ENCODE measurements at regions not wholly inside any gene's neighbourhood (a gene's known extent, or its start where the extent isn't known, plus 50 kb on each side); places are given as distances from the start of the nearest gene placed in this dataset.
"Not testable (repeated sequence)": the region's sequence is repeated elsewhere in the genome, so short reads cannot be mapped to it uniquely, and the experiment has no call there.

- no peak for DNase-seq
Measured at GRCh38 chr6:50899306-50899870, 80.7 kb downstream of the TFAP2B start.

DNA sequence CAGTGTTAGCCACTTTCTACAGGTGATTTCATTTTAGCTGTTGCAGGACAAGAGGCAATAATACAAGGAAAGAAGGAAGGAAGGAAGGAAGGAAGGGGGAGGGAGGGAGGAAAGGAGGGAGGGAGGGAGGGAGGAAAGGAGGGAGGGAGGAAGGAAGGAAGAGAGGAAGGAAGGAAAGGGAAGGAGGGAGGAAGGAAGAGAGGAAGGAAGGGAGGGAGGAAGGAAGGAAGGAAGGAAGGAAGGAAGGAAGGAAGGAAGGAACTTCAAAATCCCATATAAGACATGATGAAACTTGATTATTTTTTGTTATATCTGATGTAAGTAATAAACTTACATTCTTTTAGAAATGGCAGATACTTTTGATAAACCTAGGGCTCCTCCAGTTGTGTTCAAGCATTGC lies 83.6 kb downstream of the TFAP2B start:
- DNase-seq = no peak

- DNase-seq = no peak
Measured at GRCh38 chr6:50905297-50905696, 86.6 kb downstream of the TFAP2B start.

DNA sequence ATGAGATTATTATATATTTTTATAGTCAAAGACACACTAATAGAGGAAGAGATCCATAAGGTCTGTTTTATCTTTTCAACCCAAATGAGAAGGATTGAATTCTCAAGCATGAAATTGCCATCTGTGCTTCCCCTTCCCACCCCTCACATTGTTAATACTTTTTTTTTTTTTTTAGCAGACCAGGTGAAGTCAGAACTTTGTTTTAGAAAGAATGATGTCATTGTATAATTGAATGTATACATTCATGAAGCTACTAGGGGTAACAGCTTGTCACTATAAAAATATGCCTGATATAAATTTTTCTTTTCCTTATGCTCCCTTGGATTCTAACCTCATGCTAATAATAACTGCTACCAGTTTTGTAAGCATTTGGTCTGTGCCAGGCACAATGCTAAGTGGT lies 88.9 kb downstream of the TFAP2B start:
- DNase-seq = no peak

DNA sequence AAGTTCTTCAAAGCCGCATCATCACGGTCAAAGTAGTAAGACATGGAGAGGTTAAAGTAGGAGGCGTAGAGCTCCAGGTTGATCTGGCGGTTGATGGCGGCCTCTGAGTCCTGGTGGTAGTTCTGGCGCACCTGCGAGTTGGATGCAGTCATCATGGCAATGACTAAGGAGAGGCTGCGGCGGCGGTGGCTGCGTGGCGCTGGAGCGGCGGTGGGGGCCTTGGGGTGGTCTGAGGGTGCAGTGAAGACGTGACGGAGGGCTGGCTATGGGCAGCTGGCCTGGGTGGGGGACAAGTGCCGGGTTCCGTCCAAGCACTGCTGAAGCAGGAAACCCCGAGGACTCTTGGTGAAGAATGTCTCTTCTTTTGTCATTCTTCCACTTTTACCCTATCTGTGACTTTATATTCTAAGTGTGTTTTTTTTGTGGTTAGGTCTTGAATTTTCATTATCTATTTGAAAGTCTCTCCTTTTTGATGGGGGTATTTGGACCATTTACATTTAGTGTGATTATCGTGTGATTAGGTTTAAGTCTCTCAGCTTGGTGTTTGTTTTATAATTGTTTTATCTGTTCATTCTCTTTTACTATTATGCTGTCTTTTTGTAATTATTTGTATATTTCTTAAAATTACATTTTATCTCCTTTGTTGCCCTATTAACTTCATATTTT lies 94.6 kb downstream of the TFAP2B start:
- no peak for DNase-seq

DNA sequence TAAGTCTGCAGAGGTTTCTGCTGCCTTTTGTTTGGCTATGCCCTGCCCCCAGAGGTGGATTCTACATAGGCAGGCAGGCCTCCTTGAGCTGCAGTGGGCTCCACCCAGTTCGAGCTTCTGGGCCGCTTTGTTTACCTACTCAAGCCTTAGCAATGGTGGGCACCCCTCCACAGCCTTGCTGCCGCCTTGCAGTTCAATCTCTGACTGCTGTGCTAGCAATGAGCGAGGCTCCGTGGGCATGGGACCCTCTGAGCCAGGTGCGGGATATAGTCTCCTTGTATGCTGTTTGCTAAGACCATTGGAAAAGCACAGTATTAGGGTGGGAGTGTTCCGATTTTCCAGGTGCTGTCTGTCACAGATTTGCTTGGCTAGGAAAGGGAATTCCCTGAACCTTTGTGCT lies 102.7 kb downstream of the TFAP2B start:
- DNase-seq = not testable (repeated sequence)

DNA sequence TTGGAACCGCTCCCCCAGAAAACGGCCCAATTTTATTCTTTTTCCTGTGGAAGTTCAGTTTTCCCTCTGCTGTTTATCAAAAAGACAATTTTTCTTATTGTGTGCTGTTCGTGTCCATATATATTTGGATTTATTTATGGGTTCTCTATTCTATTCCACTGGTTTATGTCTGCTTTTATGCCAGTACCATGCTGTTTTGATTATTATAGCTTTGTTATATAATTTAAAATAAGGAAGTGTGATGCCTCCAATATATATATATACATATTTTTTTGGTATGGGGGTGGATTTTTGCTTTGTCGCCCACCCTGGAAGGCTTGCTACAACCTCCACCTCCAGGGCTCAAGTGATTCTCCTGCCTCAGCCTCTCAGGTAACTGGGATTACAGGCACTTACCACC lies 103.3 kb downstream of the TFAP2B start:
- DNase-seq = no peak

- DNase-seq = no peak
Measured at GRCh38 chr6:50922579-50923525, 104.2 kb downstream of the TFAP2B start.

- DNase-seq = no peak
Measured at GRCh38 chr6:50924758-50925157, 106.1 kb downstream of the TFAP2B start.

GRCh38 chr6:50925548-50925947 lies 106.9 kb downstream of the TFAP2B start:
- no peak for DNase-seq

- no peak for DNase-seq
Measured at GRCh38 chr6:50925981-50926380, 107.3 kb downstream of the TFAP2B start.

- DNase-seq = no peak
Measured at GRCh38 chr6:50927800-50928199, 109.1 kb downstream of the TFAP2B start.

- no peak for DNase-seq
Measured at GRCh38 chr6:50929323-50929722, 110.7 kb downstream of the TFAP2B start.

DNA sequence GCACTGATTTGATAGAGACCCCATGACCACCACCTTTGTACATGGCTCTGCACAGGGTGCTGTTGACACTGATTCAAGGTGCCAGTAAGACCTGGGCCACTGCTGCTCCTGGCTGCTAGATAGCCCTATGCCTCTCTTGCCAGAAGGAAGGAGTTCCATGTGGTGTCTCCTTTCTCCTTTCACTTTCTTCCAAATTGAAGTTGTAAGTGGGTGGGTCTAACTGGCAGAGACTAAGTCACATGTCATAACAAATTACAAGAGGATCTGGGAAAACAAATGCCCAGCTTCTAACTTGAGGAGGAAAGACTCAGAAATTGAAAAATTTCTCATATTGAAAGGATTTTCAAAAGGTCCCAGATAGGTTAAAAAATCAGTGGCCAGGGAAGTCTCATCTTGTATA lies 116.8 kb downstream of the TFAP2B start:
- DNase-seq = no peak

- DNase-seq = peak; percentile 24 to 56
Measured at GRCh38 chr6:50936277-50936681, 117.6 kb downstream of the TFAP2B start.

DNA sequence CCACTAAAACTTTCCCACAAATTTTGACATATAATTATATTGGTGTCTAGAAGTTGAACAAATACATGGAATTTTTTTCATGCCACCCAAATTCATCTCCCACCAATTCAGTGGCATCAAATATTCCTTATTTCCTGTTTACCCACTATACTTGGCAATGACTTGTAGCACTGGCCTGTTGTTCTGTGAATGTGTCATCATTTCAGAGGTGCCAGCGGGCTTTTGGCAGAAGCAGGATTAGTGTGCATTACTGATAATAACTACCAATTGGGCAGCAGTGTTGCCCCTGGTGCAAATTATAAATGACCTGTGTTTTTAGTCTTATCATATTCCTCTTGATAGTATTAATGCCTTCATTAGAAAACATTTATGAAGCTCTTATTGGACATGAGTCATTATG lies 121.3 kb downstream of the TFAP2B start:
- no peak for DNase-seq

DNA sequence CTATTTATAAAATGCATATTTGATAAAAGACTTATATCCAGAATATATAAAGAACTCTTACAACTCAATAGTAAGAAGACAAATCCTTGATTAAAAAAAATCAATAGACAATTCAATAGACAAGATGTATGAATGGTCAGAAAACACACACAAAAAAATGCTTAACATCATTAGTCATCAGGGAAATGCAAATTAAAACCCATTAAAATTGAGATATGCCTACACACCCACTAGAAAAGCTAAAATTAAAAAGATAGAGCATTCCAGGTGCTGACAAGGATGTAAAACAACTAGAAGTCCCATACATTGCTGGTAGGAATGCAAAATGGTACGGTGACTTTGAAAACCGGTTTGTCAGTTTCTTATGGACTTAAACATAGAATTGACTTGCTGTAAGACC lies 127.1 kb downstream of the TFAP2B start:
- no peak for DNase-seq

DNA sequence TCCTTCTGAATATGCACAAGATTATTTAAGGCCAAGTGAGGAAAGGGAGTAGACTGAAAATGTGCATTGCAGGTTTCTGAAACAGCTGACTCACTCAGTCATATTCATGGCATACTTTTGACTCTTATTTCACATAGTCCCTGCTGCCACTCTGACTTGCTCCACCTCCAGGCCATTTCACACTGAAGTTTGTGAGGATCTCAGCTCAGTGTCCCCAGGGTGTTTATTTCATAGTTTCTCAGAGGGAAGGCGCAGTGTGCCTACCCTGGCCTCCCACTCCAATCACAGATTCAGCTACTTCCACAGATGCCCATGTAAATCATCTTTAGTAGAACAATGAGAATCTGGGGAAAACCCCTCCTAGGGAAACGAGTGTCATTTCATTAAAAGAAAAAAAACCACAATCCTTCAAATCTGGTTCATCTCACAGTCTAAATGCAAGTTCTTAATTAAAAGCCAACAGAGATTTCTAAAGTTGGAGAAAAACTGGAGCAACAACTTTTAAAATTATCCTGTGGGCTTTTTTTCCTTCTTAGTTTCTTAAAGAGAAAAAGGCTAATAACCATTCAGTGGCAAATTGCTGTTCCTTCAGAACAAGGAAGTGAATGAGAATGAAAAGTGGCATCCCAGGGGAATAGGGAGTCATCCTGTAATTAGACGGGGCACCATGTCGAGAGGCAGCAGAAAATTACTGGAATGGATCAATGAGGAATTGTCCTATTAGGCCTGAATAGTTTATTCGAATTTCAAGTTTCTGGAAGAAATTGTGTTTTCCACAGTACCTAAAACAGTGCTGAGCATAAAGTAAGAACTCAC lies 133.6 kb downstream of the TFAP2B start:
- DNase-seq = no peak

DNA sequence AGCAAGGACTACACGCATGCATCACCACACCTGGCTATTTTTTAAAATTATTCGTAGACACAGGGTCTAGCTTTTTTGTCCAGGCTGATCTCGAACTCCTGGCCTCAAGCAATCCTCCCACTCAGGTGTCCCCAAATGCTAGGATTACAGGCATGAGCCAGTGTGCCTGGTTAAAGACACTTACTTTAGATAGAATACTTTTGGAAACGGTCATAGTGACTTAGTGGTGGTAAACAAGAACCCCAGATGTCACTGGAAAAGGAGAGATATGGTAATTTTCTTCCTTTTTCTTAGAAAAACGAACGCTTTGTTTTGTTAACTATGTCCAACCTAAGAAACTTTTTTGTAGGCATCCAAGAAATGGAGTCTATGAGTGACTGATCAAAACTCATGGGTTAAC lies 137.3 kb downstream of the TFAP2B start:
- no peak for DNase-seq

- DNase-seq = no peak
Measured at GRCh38 chr6:50958148-50958697, 139.6 kb downstream of the TFAP2B start.

DNA sequence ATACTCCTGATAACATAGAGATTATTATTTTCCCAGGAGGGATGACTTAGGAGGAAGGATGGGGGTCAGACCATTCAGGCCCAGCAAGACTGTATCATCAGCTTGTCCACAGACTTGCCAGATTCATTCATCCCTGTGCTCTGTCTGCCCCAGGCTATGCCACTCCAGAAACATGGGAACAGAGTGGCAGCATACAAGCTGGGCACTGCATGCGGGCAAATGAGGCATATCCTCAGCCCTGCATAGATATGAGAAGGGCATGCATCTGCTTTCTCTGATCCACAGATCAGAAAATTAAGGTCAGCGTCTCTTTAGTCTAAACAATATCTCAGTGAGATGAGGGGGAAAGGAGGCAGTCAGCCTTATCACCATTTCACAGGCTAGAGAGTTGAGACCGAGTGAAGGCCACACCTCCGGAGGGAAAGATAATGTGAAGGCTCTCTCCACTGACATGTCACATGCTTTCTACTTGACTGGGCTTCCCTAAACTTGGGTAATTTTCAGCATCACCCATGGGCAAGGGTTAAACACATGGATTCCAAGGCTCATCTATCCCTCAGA lies 140.5 kb downstream of the TFAP2B start:
- no peak for DNase-seq

DNA sequence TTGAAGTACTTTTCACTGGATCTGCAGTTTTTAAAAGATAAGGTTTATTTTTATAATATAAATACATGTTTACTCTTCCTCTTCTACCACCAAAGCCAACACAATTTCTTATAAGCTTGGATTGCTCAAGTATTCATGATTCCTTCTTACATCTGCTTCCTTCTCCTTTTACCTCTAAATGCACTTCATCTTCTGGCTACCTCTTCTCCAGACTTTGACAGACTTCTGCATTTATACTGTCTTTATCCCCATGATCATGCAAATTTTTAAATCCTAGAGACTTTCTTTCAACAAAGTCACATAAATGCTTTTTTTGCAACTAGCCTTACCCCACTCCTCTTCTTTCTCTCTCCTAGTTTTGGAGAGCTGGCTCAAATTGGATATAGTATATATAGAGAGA lies 142.9 kb downstream of the TFAP2B start:
- DNase-seq = peak; percentile 50 to 68
